DOHH2 (cell line): ENCODE measurements at regions not wholly inside any gene's neighbourhood (a gene's known extent, or its start where the extent isn't known, plus 50 kb on each side); places are given as distances from the start of the nearest gene placed in this dataset.

Experiments used
- H3F3A ChIP-seq: fragments of 200-600 bp; sonication (generic), shearing (Covaris generic); 2 replicates; pipeline ENCODE4 v1.6.0; 2016; ENCODE audit warnings: antibody characterized with exemption, mild to moderate bottlenecking; ENCODE audit not compliant: control insufficient read depth, insufficient read depth
- H3K27ac ChIP-seq: fragments of 200-600 bp; sonication (generic); 2 replicates; pipeline ENCODE4 v1.5.1; 2014; ENCODE audit warnings: low read depth, mild to moderate bottlenecking, low read length, moderate library complexity
- H3K27me3 ChIP-seq: fragments of 200-600 bp; sonication (generic); 2 replicates; pipeline ENCODE4 v1.6.1; 2014; ENCODE audit warnings: mild to moderate bottlenecking, low read length, mixed read lengths; ENCODE audit not compliant: control insufficient read depth
- H3K36me3 ChIP-seq: fragments of 200-600 bp; sonication (generic); 2 replicates; pipeline ENCODE4 v1.6.1; 2014; ENCODE audit warnings: mild to moderate bottlenecking, low read length, moderate library complexity, mixed read lengths; ENCODE audit not compliant: control insufficient read depth
- H3K4me1 ChIP-seq: fragments of 200-600 bp; sonication (generic); 2 replicates; pipeline ENCODE4 v1.6.1; 2014; ENCODE audit warnings: mild to moderate bottlenecking, low read length, mixed read lengths; ENCODE audit not compliant: control insufficient read depth
- H3K4me2 ChIP-seq: fragments of 200-600 bp; sonication (generic); 2 replicates; pipeline ENCODE4 v1.6.0; 2014; ENCODE audit warnings: mild to moderate bottlenecking, low read length, moderate library complexity
- H3K4me3 ChIP-seq: fragments of 200-600 bp; sonication (generic); 2 replicates; pipeline ENCODE4 v1.5.1; 2014; ENCODE audit warnings: mild to moderate bottlenecking, low read length, mixed read lengths
- H3K79me2 ChIP-seq: fragments of 200-600 bp; sonication (generic); 2 replicates; pipeline ENCODE4 v1.6.1; 2014; ENCODE audit warnings: mild to moderate bottlenecking, low read length, mixed read lengths; ENCODE audit not compliant: control insufficient read depth
- H3K9me2 ChIP-seq: fragments of 200-600 bp; sonication (generic); replicated peaks from 2 replicates; pipeline ENCODE4 v1.6.1; 2014; ENCODE audit warnings: mild to moderate bottlenecking, low read length, mixed read lengths; ENCODE audit not compliant: control insufficient read depth
- H3K9me3 ChIP-seq: fragments of 200-600 bp; sonication (generic); 2 replicates; pipeline ENCODE4 v1.6.1; 2014; ENCODE audit warnings: antibody characterized with exemption, low read length, mixed read lengths; ENCODE audit not compliant: control insufficient read depth, insufficient read depth
- H4K20me1 ChIP-seq: fragments of 200-600 bp; sonication (generic); 2 replicates; pipeline ENCODE4 v1.6.0; 2014; ENCODE audit warnings: low read depth, mild to moderate bottlenecking, antibody characterized with exemption, low read length, moderate library complexity; ENCODE audit not compliant: control insufficient read depth, insufficient read depth
- CTCF ChIP-seq: fragments of 200-600 bp; sonication (generic); IDR thresholded peaks from one replicate; pipeline ENCODE4 v1.5.1; 2014; ENCODE audit warnings: antibody characterized with exemption, mild to moderate bottlenecking, low read depth, low read length; ENCODE audit not compliant: poor library complexity, severe bottlenecking
- EZH2phosphoT487 ChIP-seq: fragments of 200-600 bp; sonication (generic); IDR thresholded peaks from 2 replicates; pipeline ENCODE4 v1.6.1; 2017; ENCODE audit warnings: borderline replicate concordance, mild to moderate bottlenecking, antibody characterized with exemption, low read length, moderate library complexity, mixed read lengths

- Histone ChIP-seq H3K36me3 (no peaks in the 10 kb centered on the region), H3K4me1 (no peaks in the 10 kb centered on the region), H3K27ac (no peak overlapping the region), H3K4me3 (no peak overlapping the region), H3K27me3 (no peaks in the 10 kb centered on the region), H3K4me2 (no peak overlapping the region), H3F3A (no peaks in the 10 kb centered on the region), H3K79me2 (no peaks in the 10 kb centered on the region), H3K9me2 (no peaks in the 10 kb centered on the region), H3K9me3 (peaks cover 12% of the 10 kb centered on the region; the same call in 1 of the 2 replicates), H4K20me1 (no peaks in the 10 kb centered on the region)
- no peak for TF ChIP-seq EZH2phosphoT487
- TF ChIP-seq CTCF = no peak
These were observed 729.0 kb upstream of the AADAT start for GRCh38 chr4:170818786-170819185.

DNA sequence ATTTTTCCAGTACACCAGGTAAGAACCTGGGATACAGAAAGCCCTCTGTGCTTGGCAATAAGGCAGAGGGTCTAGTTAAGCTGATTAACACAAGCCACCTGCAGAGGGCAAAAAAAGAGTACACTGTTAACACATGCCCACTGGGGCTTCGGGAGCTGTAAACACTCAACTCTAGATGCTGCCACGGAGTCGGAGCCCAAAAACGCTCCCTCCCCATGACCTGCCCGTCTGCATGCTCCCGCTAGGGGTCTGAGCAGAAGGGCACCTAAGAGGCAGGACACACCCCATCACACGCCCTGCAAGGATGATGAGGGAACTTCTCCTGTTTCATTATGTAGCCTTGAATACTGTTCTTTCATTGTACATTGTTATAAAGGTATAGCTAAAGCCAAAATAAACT, 715.6 kb upstream of the AADAT start:
- no peak for TF ChIP-seq EZH2phosphoT487
- TF ChIP-seq CTCF = no peak
- no peak overlapping the region for H3K4me3 ChIP-seq
- H4K20me1 ChIP-seq = no peaks in the 10 kb centered on the region
- no peaks in the 10 kb centered on the region for H3K9me2 ChIP-seq
- H3K27ac ChIP-seq = no peak overlapping the region
- H3K9me3 ChIP-seq = no peaks in the 10 kb centered on the region
- no peaks in the 10 kb centered on the region for H3F3A ChIP-seq
- H3K36me3 ChIP-seq = no peaks in the 10 kb centered on the region
- no peaks in the 10 kb centered on the region for H3K4me1 ChIP-seq
- no peaks in the 10 kb centered on the region for H3K79me2 ChIP-seq
- H3K27me3 ChIP-seq = no peaks in the 10 kb centered on the region
- no peak overlapping the region for H3K4me2 ChIP-seq

DNA sequence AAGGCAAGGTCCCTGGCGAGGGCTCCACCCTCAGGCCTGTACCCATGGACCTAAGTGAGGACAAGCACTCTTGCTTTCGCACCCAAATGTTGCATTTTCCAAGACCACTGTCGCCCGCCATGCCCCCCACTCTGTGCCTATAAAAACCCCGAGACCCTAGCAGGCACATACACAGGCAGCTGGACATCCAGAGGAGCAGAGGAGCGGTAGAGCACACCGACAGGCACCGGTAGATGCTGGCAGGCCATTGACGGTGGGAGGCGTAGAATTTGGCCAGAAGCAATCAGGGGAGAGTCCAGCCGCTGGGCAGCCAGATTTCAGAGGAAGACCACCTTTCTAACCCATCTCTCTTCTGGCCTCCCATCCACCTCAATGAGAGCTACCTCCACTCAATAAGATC, 715.2 kb upstream of the AADAT start:
- H3K79me2 ChIP-seq = no peaks in the 10 kb centered on the region
- no peak overlapping the region for H3K4me2 ChIP-seq
- H3F3A ChIP-seq = no peaks in the 10 kb centered on the region
- no peak for TF ChIP-seq CTCF
- no peak for TF ChIP-seq EZH2phosphoT487
- no peaks in the 10 kb centered on the region for H3K27me3 ChIP-seq
- no peaks in the 10 kb centered on the region for H3K36me3 ChIP-seq
- H3K9me2 ChIP-seq = no peaks in the 10 kb centered on the region
- no peak overlapping the region for H3K27ac ChIP-seq
- no peak overlapping the region for H3K4me3 ChIP-seq
- H4K20me1 ChIP-seq = no peaks in the 10 kb centered on the region
- H3K9me3 ChIP-seq = no peaks in the 10 kb centered on the region
- H3K4me1 ChIP-seq = no peaks in the 10 kb centered on the region

DNA sequence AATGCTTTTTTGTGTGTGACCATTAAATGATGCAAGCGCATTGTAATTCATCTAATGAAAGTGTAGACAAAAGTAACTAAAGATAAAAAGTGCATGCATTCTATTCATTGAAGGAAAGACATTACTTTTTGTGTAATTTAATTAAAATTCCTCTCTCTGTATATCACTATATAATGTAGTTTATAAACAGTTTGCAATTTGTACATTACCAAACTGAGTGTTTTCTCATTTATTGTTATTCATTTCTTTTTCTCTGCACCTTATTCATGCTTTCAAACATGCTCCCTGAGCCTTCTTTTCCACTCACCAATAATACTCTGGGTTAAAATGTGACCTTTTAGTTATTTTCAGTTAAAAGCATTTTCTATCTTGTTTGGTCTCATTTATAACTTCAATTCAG, 713.7 kb upstream of the AADAT start:
- H3F3A ChIP-seq = no peaks in the 10 kb centered on the region
- H3K36me3 ChIP-seq = no peaks in the 10 kb centered on the region
- no peaks in the 10 kb centered on the region for H3K79me2 ChIP-seq
- no peak overlapping the region for H3K27ac ChIP-seq
- TF ChIP-seq CTCF (no peak), EZH2phosphoT487 (no peak)
- no peaks in the 10 kb centered on the region for H3K27me3 ChIP-seq
- H3K4me2 ChIP-seq = no peak overlapping the region
- H3K4me3 ChIP-seq = no peak overlapping the region
- no peaks in the 10 kb centered on the region for H3K9me2 ChIP-seq
- no peaks in the 10 kb centered on the region for H3K4me1 ChIP-seq
- no peaks in the 10 kb centered on the region for H4K20me1 ChIP-seq
- H3K9me3 ChIP-seq = no peaks in the 10 kb centered on the region
